PFSK-1 (cell line): ENCODE measurements at regions not wholly inside any gene's neighbourhood (a gene's known extent, or its start where the extent isn't known, plus 50 kb on each side); places are given as distances from the start of the nearest gene placed in this dataset.

ENCODE experiments used
- FOXP2 ChIP-seq: optimal IDR thresholded peaks from 2 replicates; pipeline ENCODE3; 2011; ENCODE audit warnings: borderline replicate concordance, control low read depth, inconsistent platforms; ENCODE audit not compliant: insufficient read depth; ENCODE audit errors: extremely low read length, extremely low read depth
- POLR2AphosphoS5 ChIP-seq: IDR thresholded peaks from 2 replicates; pipeline ENCODE4 v1.6.1; 2012; ENCODE audit warnings: low read depth, mild to moderate bottlenecking, control low read depth, low read length, moderate library complexity
- SIN3A ChIP-seq: IDR thresholded peaks from 2 replicates; pipeline ENCODE4 v1.6.1; 2012; ENCODE audit warnings: mild to moderate bottlenecking, low read length, moderate library complexity, borderline replicate concordance; ENCODE audit not compliant: insufficient read depth
- TAF1 ChIP-seq: IDR thresholded peaks from 2 replicates; pipeline ENCODE4 v1.6.1; 2012; ENCODE audit warnings: low read length, control low read depth, borderline replicate concordance; ENCODE audit not compliant: insufficient read depth
- TF ChIP-seq, protein P1 (sequence below), 2 experiments: IDR thresholded peaks; 2 replicates each; pipeline versions ENCODE4 v1.6.1 to v1.8.0; 2011 to 2012; ENCODE audit warnings: low read depth in 2 of 2, low read length in 2 of 2, control low read depth in 1 of 2, inconsistent platforms in 1 of 2, mild to moderate bottlenecking in 1 of 2, moderate library complexity in 1 of 2; ENCODE audit not compliant: insufficient read depth in 1 of 2

DNA sequence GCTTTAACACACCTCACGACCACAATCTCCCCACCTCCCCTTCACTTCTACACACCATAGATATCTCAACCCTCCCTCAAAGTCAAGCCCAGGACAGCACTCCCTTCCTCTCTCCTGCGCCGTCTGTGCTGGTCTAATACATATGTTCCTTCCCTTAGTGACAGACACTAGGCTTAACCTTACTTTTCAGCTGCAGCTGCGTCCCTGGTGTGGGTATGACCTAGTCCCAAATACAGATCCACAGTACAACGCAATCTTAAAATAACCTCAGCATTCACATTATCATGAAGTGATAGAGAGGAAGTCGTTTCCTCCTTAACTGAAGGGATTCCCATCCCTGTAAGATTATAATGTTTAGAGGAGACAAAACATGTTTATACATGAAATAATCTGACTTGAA, 192.7 kb upstream of the TANK start:
- TF ChIP-seq POLR2AphosphoS5 (no peak), SIN3A (no peak), FOXP2 (no peak), TAF1 (no peak)
- TF ChIP-seq, protein P1, sequence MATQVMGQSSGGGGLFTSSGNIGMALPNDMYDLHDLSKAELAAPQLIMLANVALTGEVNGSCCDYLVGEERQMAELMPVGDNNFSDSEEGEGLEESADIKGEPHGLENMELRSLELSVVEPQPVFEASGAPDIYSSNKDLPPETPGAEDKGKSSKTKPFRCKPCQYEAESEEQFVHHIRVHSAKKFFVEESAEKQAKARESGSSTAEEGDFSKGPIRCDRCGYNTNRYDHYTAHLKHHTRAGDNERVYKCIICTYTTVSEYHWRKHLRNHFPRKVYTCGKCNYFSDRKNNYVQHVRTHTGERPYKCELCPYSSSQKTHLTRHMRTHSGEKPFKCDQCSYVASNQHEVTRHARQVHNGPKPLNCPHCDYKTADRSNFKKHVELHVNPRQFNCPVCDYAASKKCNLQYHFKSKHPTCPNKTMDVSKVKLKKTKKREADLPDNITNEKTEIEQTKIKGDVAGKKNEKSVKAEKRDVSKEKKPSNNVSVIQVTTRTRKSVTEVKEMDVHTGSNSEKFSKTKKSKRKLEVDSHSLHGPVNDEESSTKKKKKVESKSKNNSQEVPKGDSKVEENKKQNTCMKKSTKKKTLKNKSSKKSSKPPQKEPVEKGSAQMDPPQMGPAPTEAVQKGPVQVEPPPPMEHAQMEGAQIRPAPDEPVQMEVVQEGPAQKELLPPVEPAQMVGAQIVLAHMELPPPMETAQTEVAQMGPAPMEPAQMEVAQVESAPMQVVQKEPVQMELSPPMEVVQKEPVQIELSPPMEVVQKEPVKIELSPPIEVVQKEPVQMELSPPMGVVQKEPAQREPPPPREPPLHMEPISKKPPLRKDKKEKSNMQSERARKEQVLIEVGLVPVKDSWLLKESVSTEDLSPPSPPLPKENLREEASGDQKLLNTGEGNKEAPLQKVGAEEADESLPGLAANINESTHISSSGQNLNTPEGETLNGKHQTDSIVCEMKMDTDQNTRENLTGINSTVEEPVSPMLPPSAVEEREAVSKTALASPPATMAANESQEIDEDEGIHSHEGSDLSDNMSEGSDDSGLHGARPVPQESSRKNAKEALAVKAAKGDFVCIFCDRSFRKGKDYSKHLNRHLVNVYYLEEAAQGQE (IDR thresholded peaks at IDR 0.05; ENCODE audit: insufficient read depth in 1 of 2, low read depth in 2 of 2, low read length in 2 of 2) = no peak

DNA sequence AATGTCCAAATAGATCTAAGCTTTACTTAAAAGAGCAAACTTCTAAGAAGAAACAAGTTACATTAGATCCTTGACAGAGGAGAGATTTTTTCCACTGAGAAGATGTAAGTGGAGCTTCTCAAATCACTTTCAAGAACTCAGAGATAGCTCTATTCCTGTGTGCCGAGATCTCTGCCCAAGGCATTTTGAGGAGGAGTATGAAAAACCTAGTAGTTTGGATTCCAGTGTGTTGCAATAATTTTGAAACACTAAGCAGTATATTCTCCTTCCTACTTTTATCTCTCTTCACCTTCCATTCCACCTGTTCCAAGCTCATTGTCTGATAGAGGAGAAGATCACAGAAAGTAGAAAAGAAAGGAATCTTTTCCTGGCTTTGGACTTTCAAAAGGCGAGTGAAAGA, 192.0 kb upstream of the TANK start:
- no peak for TF ChIP-seq SIN3A

DNA sequence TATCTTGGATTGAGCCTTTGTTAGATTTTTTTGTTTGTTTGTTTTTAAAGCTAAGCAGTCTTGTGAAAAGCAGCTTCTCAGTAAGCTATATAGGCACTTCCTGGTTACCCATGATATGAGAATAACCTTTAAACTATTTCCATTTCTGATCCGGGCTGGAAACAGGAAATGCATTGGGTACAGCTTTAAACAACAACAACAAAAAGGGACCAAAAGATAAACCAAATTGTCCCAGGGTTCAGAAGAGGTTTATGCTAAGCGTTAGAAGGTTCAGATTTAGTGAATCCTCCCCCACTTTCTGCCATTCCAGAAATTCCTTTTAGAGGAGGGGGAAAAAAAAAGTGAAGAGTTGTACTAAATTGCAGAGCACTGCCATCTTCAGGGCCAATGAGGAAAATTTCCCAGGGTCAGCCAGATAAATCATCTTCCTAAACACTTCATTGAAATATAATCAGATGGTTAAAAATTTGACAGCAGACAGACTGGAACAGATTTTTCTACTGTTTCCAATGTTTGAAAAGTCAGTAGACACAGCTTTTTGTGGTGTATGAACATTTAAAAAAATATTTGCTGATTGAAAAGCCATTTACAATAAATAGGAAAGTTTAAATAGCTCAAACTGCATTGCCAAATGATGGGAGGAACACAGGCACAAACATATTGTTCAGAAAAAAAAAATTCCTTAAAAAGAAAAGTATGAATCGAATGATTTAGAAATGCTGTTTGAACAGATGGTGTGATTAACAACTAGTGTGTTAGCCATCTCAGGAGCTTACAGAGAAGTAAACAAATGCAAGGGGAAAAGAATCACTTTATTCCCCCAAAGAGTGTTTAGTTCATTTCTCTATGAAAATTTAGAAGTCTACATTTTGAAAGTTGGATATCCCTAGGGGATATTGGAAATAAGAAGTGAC, 189.9 kb upstream of the TANK start:
- TF ChIP-seq POLR2AphosphoS5 = no peak
- no peak for TF ChIP-seq TAF1
- no peak for TF ChIP-seq SIN3A
- TF ChIP-seq, protein P1 (IDR thresholded peaks at IDR 0.05; ENCODE audit: insufficient read depth in 1 of 2, low read depth in 2 of 2, low read length in 2 of 2) = no peak
- no peak for TF ChIP-seq FOXP2

DNA sequence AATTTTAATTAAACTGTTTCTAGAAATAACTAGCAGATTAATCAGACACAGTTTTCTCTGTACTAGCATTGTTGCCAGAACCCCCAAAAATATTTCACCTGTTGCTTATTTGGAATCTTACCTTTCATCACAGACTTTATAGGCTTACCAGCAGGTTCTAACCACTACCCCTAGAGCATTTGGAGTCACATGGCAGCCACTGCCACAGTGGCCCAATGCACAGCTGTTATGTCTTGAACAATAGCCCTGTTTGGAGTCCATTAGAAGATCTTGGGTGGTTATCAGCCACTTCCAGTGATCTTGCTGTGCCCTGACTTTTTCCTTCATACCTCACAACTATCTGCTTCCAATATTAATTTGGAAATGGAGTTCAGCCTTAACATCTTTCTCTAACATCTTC, 186.2 kb upstream of the TANK start:
- TF ChIP-seq POLR2AphosphoS5 (no peak), SIN3A (no peak), FOXP2 (no peak), TAF1 (no peak)
- TF ChIP-seq, protein P1 (IDR thresholded peaks at IDR 0.05; ENCODE audit: insufficient read depth in 1 of 2, low read depth in 2 of 2, low read length in 2 of 2) = no peak

DNA sequence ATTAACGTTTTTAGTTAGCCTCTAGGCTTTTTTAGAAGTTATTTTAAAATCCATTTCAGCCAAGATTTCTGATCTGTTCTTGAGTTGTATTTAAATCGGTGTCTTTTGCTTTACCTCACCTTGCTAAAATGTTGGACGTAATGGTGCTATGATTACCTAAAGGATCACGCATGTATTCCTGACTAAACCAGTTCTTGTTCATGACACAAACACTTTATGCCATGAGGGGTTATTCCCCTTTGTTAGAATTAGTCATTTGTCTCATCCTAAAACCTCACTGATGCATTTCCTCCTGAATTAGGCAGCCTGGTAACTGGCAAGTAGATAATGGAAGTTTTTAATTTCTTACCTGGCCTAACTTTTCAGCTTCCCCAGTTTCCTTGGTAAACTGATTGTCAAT, 185.4 kb upstream of the TANK start:
- TF ChIP-seq FOXP2 = no peak
- no peak for TF ChIP-seq TAF1
- no peak for TF ChIP-seq POLR2AphosphoS5
- TF ChIP-seq, protein P1 (IDR thresholded peaks at IDR 0.05; ENCODE audit: insufficient read depth in 1 of 2, low read depth in 2 of 2, low read length in 2 of 2) = no peak
- no peak for TF ChIP-seq SIN3A
